Large intestine (tissue), 3 donors: ENCODE measurements at regions not wholly inside any gene's neighbourhood (a gene's known extent, or its start where the extent isn't known, plus 50 kb on each side); places are given as distances from the start of the nearest gene placed in this dataset.
A peak's percentile ranks its signal among the peaks of the same experiment; 100 is the strongest.

Experiments used
- DNase-seq, 2 donors: peaks; one replicate each; pipeline versions ENCODE4 v3.0.0 to v3.0.0-alpha.2; 2013
- H3K27ac ChIP-seq: one replicate; pipeline ENCODE4 v1.5.1; 2013; ENCODE audit warnings: low read length
- H3K27me3 ChIP-seq: 2 replicates; pipeline ENCODE4 v1.6.1; 2013; ENCODE audit warnings: low read length; ENCODE audit not compliant: control insufficient read depth, insufficient read depth
- H3K36me3 ChIP-seq: 2 replicates; pipeline ENCODE4 v1.6.1; 2013; ENCODE audit warnings: low read length; ENCODE audit not compliant: control insufficient read depth, insufficient read depth
- H3K4me1 ChIP-seq: one replicate; pipeline ENCODE4 v1.6.1; 2013; ENCODE audit warnings: low read length; ENCODE audit not compliant: control insufficient read depth, insufficient read depth
- H3K4me3 ChIP-seq: one replicate; pipeline ENCODE4 v1.5.1; 2013; ENCODE audit warnings: low read length
- H3K9me3 ChIP-seq: one replicate; pipeline ENCODE4 v1.6.1; 2013; ENCODE audit warnings: mild to moderate bottlenecking, low read depth, low read length, moderate library complexity; ENCODE audit not compliant: control insufficient read depth
- WGBS: methylation state at CpG from one replicate; pipeline ENCODE4 v1.1.5; 2013; ENCODE audit warnings: low lambda C conversion rate; ENCODE audit not compliant: insufficient coverage; 5-methylcytosine and 5-hydroxymethylcytosine counted together

- Histone ChIP-seq H3K4me3 (no peak overlapping the region), H3K27ac (no peak overlapping the region)
- WGBS, result no CpG with 5 or more reads among the region's 7 CpGs
These were observed 176.6 kb downstream of the JCAD start for GRCh38 chr10:29882766-29883165.

DNA sequence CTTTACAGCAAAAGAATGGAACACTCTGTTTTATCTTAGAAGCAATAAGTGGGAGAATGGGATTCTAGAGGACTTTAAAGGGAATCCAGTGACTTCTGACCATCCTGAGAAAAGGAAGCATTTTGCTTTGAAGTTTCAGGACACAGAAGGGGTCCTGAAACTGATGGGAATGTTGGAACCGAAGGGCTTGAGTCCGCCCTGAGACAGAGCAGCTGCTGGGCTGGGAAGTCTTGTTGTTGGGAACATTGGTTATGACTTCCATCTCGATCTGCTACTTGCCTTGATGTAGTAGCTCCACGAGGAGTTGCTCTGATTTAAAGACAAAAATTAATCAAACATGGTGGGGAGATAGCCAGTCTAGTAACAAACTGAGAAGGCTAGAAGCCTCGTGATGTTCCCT lies 177.6 kb downstream of the JCAD start:
- Histone ChIP-seq H3K27ac (no peak overlapping the region), H3K4me3 (no peak overlapping the region), H3K36me3 (no peaks in the 10 kb centered on the region), H3K4me1 (peaks cover 9% of the 10 kb centered on the region), H3K27me3 (no peaks in the 10 kb centered on the region), H3K9me3 (no peaks in the 10 kb centered on the region)
- no peak for DNase-seq
- no CpG with 5 or more reads among the region's 5 CpGs for WGBS

More at GRCh38 chr10:29882766-29883165, 176.6 kb downstream of the JCAD start:
- H3K36me3 ChIP-seq, result no peaks in the 10 kb centered on the region
- H3K9me3 ChIP-seq, result no peaks in the 10 kb centered on the region
- DNase-seq, result no peak
- H3K4me1 ChIP-seq, result peaks cover 9% of the 10 kb centered on the region
- H3K27me3 ChIP-seq, result no peaks in the 10 kb centered on the region

- H3K36me3 ChIP-seq, result no peaks in the 10 kb centered on the region
- H3K27me3 ChIP-seq, result no peaks in the 10 kb centered on the region
- peaks cover 6% of the 10 kb centered on the region for H3K4me1 ChIP-seq
- WGBS, result no CpG with 5 or more reads among the region's 9 CpGs
- peak; percentile 40 to 55 for DNase-seq
- no peak overlapping the region for H3K4me3 ChIP-seq
- H3K27ac ChIP-seq, result no peak overlapping the region
- H3K9me3 ChIP-seq, result no peaks in the 10 kb centered on the region
These were observed 178.0 kb downstream of the JCAD start for GRCh38 chr10:29881336-29881771.

DNA sequence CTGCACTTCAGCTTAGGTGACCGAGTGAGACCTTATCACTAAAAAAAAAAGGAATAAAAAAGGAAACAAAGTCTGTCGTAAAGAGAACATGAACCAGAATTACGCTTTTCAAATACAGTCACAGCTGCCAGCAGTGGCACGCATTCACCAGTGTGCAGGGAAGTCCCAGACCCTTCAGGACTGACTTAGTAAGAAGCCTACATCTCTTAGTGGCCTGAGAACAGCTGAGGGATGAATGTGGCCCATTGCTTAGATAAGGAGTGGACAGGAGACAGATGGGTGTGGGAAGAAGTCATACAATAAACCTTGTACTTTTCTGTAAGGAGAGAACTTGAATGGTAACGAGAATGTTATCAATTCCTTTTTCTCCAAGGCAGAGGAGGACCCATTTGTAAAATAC lies 178.5 kb downstream of the JCAD start:
- Histone ChIP-seq H3K27me3 (no peaks in the 10 kb centered on the region), H3K36me3 (no peaks in the 10 kb centered on the region), H3K4me3 (no peak overlapping the region), H3K4me1 (peaks cover 1% of the 10 kb centered on the region), H3K27ac (no peak overlapping the region), H3K9me3 (no peaks in the 10 kb centered on the region)
- 93% methylated on average over 4 of the region's 5 CpGs for WGBS
- DNase-seq, result no peak

DNA sequence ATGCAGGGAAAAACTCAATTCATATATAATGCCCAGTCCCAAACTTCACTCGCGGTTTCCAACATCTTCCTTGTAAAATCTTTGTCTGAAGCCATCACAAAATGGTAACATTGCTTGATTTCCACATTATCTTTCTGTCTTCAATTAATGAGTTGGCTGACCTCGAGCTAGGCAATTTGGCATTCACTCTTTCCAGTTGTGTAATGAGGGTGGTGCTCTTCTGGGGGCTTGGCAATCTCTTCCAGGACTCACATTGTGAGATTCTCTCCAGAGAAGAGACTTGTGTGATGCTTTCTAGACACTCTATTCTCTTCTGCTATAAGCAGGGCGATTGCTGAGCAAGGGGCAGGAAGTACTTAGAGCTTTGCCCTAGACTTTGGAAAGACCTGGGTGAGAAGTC lies 179.5 kb downstream of the JCAD start:
- no peak for DNase-seq
- Histone ChIP-seq H3K4me1 (no peaks in the 10 kb centered on the region), H3K27ac (no peak overlapping the region), H3K36me3 (no peaks in the 10 kb centered on the region), H3K4me3 (no peak overlapping the region), H3K27me3 (no peaks in the 10 kb centered on the region), H3K9me3 (no peaks in the 10 kb centered on the region)
- WGBS, result no CpG with 5 or more reads among the region's 4 CpGs

DNA sequence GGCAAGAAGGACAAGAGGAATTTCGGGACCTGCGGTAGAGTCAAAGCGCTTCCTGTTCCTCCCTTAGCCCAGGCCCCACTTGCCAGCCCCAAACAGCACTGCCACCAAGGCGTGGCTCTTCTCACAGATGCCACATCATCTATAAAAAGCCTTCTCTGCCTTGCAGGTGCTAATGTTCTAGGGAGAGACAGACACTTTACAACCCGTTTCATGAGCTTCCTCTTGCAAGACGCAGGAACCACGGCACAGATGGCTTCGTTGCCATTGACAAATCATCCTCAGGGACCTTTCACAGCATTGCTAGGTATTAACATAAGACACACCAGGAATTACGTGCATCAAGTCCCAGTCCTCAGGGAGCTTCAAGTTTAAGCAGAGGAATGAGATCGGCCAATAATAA lies 180.9 kb downstream of the JCAD start:
- Histone ChIP-seq H3K36me3 (no peaks in the 10 kb centered on the region), H3K4me1 (no peaks in the 10 kb centered on the region), H3K4me3 (no peak overlapping the region), H3K27ac (no peak overlapping the region), H3K27me3 (no peaks in the 10 kb centered on the region), H3K9me3 (no peaks in the 10 kb centered on the region)
- DNase-seq, result no peak
- 94% methylated on average over 3 of the region's 10 CpGs for WGBS

GRCh38 chr10:29877793-29878491 lies 181.4 kb downstream of the JCAD start:
- Histone ChIP-seq H3K4me3 (no peak overlapping the region), H3K27me3 (no peaks in the 10 kb centered on the region), H3K4me1 (no peaks in the 10 kb centered on the region), H3K9me3 (no peaks in the 10 kb centered on the region), H3K27ac (no peak overlapping the region), H3K36me3 (no peaks in the 10 kb centered on the region)
- no peak for DNase-seq
- WGBS, result 92% methylated on average over 2 of the region's 12 CpGs

GRCh38 chr10:29876008-29876555 lies 183.3 kb downstream of the JCAD start:
- H3K4me1 ChIP-seq, result no peaks in the 10 kb centered on the region
- H3K4me3 ChIP-seq, result no peak overlapping the region
- H3K9me3 ChIP-seq, result no peaks in the 10 kb centered on the region
- no peak for DNase-seq
- no peak overlapping the region for H3K27ac ChIP-seq
- no peaks in the 10 kb centered on the region for H3K27me3 ChIP-seq
- no CpG with 5 or more reads among the region's 10 CpGs for WGBS
- H3K36me3 ChIP-seq, result no peaks in the 10 kb centered on the region

- Histone ChIP-seq H3K9me3 (peaks cover 6% of the 10 kb centered on the region), H3K4me3 (no peak overlapping the region), H3K27ac (no peak overlapping the region), H3K27me3 (no peaks in the 10 kb centered on the region), H3K4me1 (no peaks in the 10 kb centered on the region), H3K36me3 (no peaks in the 10 kb centered on the region)
- 67% methylated on average over 1 of the region's 8 CpGs for WGBS
- no peak for DNase-seq
These were observed 184.6 kb downstream of the JCAD start for GRCh38 chr10:29874606-29875269.

DNA sequence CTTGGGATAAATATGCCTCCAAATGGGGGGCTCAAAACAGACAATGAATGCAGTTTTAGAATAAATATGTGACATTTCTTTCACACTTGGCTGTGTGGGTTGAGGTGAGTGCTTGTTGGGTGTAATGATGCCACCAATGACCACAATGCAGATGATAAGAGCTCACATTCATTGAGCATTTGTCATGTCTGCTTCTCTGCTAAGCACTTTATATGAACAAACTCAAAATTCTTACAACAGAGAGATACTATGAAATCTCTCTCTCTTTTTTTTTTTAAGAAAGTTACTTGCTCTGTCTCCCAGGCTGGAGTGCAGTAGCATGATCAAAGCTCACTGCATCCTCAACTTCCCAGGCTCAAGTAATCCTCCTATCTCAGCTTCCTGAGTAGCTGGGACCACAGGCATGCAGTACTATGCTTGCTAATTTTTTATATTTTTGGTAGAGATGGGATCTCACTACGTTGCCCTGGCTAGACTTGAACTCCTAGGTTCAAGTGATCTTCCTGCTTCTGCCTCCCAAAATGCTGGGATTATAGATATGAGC lies 185.4 kb downstream of the JCAD start:
- no CpG with 5 or more reads among the region's 1 CpG for WGBS
- DNase-seq, result no peak
- H3K27me3 ChIP-seq, result no peaks in the 10 kb centered on the region
- H3K4me3 ChIP-seq, result no peak overlapping the region
- H3K36me3 ChIP-seq, result no peaks in the 10 kb centered on the region
- H3K4me1 ChIP-seq, result no peaks in the 10 kb centered on the region
- peaks cover 6% of the 10 kb centered on the region for H3K9me3 ChIP-seq
- no peak overlapping the region for H3K27ac ChIP-seq
